NCI-H2196 treated with DMSO at 0.1 percent for 48 hours (cell line): ENCODE measurements at regions not wholly inside any gene's neighbourhood (a gene's known extent, or its start where the extent isn't known, plus 50 kb on each side); places are given as distances from the start of the nearest gene placed in this dataset.
"Not testable (repeated sequence)": the region's sequence is repeated elsewhere in the genome, so short reads cannot be mapped to it uniquely, and the experiment has no call there.

ENCODE experiments used
- DNase-seq: peaks from one replicate; lab custom pipeline; 2025; ENCODE audit not compliant: unreplicated experiment; lab: John Stamatoyannopoulos, UW

GRCh38 chr1:213582976-213583567 is 404.7 kb upstream of the PROX1 start:
- no peak for DNase-seq

GRCh38 chr1:213584272-213584671 is 403.5 kb upstream of the PROX1 start:
- DNase-seq = no peak

GRCh38 chr1:213585402-213585801 is 402.4 kb upstream of the PROX1 start:
- DNase-seq = no peak

GRCh38 chr1:213585959-213586586 is 401.7 kb upstream of the PROX1 start:
- DNase-seq = no peak

GRCh38 chr1:213586587-213586972 is 401.2 kb upstream of the PROX1 start:
- no peak for DNase-seq

GRCh38 chr1:213596729-213597128 is 391.0 kb upstream of the PROX1 start:
- DNase-seq = no peak

- DNase-seq = no peak
These were observed 389.5 kb upstream of the PROX1 start for GRCh38 chr1:213598263-213598662.

GRCh38 chr1:213600879-213601278 is 386.9 kb upstream of the PROX1 start:
- no peak for DNase-seq

GRCh38 chr1:213601705-213602104 is 386.1 kb upstream of the PROX1 start:
- not testable (repeated sequence) for DNase-seq

- DNase-seq = no peak
These were observed 384.8 kb upstream of the PROX1 start for GRCh38 chr1:213602796-213603486.

- no peak for DNase-seq
These were observed 383.3 kb upstream of the PROX1 start for GRCh38 chr1:213604477-213604876.

- no peak for DNase-seq
These were observed 382.0 kb upstream of the PROX1 start for GRCh38 chr1:213605732-213606131.

GRCh38 chr1:213606252-213606820 is 381.4 kb upstream of the PROX1 start:
- DNase-seq = no peak

GRCh38 chr1:213613549-213613948 is 374.2 kb upstream of the PROX1 start:
- no peak for DNase-seq

GRCh38 chr1:213615226-213615916 is 372.4 kb upstream of the PROX1 start:
- no peak for DNase-seq

- no peak for DNase-seq
These were observed 370.6 kb upstream of the PROX1 start for GRCh38 chr1:213617133-213617532.

GRCh38 chr1:213618094-213618493 is 369.7 kb upstream of the PROX1 start:
- DNase-seq = no peak

- DNase-seq = no peak
These were observed 368.7 kb upstream of the PROX1 start for GRCh38 chr1:213619026-213619425.

- DNase-seq = no peak
These were observed 366.7 kb upstream of the PROX1 start for GRCh38 chr1:213621077-213621476.

- DNase-seq = no peak
These were observed 365.3 kb upstream of the PROX1 start for GRCh38 chr1:213622365-213623063.

GRCh38 chr1:213623064-213623581 is 364.6 kb upstream of the PROX1 start:
- DNase-seq = no peak
